ENCODE measurements at regions not wholly inside any gene's neighbourhood (a gene's known extent, or its start where the extent isn't known, plus 50 kb on each side); places are given as distances from the start of the nearest gene placed in this dataset.

DNA sequence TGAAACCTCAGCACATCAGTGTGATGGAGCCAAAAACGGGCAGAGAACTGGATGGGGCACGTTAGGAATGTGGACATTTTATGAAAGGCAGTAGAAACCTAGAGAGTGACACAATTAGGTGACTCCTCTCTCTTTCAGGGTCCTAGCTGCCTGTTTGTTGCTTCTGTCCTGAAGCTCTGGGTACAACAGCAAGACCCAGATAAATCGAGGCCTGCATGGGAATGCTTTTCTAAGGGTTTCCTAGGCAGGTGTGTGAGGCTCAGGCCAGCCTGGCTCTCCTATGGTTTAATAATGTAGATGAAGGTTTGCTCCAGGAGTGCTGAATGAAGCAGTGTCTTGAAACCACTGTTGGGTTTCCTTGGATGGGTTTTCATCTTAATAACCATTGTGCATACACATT is 517.1 kb upstream of the RAB6C start:
- H3K36me3 Mint-ChIP-seq: no peaks in the 10 kb centered on the region
- H3K4me1 Mint-ChIP-seq: no peaks in the 10 kb centered on the region
- peaks cover 2% of the 10 kb centered on the region for H3K9me3 Mint-ChIP-seq (ENCODE audit: low read depth)
- CTCF ChIA-PET: no interaction called here
- no peak for ATAC-seq
- no peak for DNase-seq
- no peaks in the 10 kb centered on the region for H3K27me3 Mint-ChIP-seq
- H3K4me3 Mint-ChIP-seq: no peak overlapping the region
- H3K27ac Mint-ChIP-seq: no peak overlapping the region

DNA sequence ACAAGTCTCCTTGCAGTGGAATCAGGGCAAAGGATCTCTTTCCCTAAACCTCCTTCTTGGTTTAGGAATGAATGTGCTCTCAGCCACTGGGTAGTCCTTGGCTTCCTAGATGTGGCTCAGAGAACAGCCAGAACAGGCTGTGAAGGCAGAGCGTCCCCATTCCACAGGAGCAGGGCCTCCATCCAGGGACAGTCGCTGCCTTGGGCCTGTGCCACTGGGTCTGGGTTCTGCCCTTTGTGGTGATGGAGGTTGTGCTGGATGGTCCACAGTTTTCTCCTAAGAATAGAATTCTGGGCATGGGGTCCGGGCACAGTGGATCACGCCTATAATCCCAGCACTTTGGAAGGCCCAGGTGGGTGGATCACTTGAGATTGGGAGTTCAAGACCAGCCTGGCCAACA is 516.5 kb upstream of the RAB6C start:
- H3K27me3 Mint-ChIP-seq: no peaks in the 10 kb centered on the region
- CTCF ChIA-PET: no interaction called here
- no peaks in the 10 kb centered on the region for H3K36me3 Mint-ChIP-seq
- DNase-seq (no peak), ATAC-seq (no peak)
- H3K4me3 Mint-ChIP-seq: no peak overlapping the region
- H3K27ac Mint-ChIP-seq: no peak overlapping the region
- no peaks in the 10 kb centered on the region for H3K4me1 Mint-ChIP-seq
- peaks cover 2% of the 10 kb centered on the region for H3K9me3 Mint-ChIP-seq (ENCODE audit: low read depth)

DNA sequence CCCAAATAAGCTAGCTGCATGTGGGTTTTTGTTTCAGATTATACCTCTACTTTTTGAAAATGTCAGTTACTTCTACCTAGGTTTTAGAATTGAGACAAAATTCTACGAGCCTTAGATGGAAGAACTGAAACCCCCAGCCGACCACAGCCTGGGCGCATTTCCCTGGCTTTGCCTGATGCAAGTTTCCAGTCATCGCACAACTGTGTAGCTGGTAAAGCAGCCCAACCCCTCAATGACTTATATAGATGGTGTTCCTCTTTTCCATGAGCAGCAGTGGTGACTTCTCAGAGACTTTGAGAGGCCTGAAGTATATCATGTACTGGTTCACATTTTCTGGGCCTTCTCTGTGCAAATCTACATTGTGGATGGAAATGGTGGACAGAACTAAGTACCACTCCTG is 515.4 kb upstream of the RAB6C start:
- H3K4me3 Mint-ChIP-seq: no peak overlapping the region
- peaks cover 2% of the 10 kb centered on the region for H3K9me3 Mint-ChIP-seq (ENCODE audit: low read depth)
- ATAC-seq (no peak), DNase-seq (no peak)
- CTCF ChIA-PET: no interaction called here
- no peaks in the 10 kb centered on the region for H3K36me3 Mint-ChIP-seq
- H3K27ac Mint-ChIP-seq: no peak overlapping the region
- H3K4me1 Mint-ChIP-seq: no peaks in the 10 kb centered on the region
- H3K27me3 Mint-ChIP-seq: no peaks in the 10 kb centered on the region

DNA sequence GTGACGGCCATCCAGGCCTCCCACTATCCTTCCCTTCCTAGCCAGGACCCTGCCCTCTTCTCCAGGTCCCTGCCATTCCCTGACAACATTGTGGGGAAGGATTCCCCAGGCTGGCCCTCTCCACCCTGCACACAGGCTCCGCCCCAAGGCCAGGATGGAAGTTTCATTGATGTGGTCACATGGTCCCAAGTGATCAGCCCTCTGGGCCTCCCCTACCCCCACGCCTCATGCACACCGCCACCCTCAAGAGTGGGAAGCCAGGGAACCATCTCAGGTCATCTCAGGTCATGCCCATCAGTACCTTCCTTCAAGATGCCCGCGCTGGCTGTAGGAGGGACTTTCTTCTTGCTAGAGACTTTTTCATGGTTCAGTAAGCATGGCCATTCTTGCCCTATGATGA is 514.8 kb upstream of the RAB6C start:
- H3K9me3 Mint-ChIP-seq (ENCODE audit: low read depth): peaks cover 2% of the 10 kb centered on the region
- H3K36me3 Mint-ChIP-seq: no peaks in the 10 kb centered on the region
- H3K4me1 Mint-ChIP-seq: no peaks in the 10 kb centered on the region
- ATAC-seq (no peak), DNase-seq (no peak)
- H3K27me3 Mint-ChIP-seq: no peaks in the 10 kb centered on the region
- CTCF ChIA-PET: no interaction called here
- H3K4me3 Mint-ChIP-seq: no peak overlapping the region
- no peak overlapping the region for H3K27ac Mint-ChIP-seq

DNA sequence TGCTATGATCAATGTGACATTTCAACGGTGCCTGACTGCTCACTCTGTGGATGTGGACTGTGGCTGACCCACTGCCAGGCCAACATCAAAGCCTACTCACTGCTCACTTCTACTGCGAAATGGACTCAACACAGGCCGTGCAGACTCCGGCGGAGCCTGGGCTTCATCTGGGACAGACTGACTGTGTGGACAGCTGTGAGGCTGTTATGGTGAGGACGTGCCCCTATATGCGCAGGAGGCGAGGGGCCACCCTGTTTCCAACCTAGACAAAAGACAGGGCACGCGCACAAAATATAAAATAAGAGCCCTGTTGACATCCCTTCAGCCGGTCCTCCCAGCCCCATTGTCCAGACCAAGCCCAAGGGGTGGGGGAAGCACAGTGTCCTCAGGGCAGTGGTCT is 514.4 kb upstream of the RAB6C start:
- CTCF ChIA-PET: no interaction called here
- ATAC-seq (no peak), DNase-seq (no peak)
- Mint-ChIP-seq H3K36me3 (no peaks in the 10 kb centered on the region), H3K27ac (no peak overlapping the region), H3K4me3 (no peak overlapping the region), H3K27me3 (no peaks in the 10 kb centered on the region), H3K9me3 (ENCODE audit: low read depth) (peaks cover 2% of the 10 kb centered on the region), H3K4me1 (no peaks in the 10 kb centered on the region)

DNA sequence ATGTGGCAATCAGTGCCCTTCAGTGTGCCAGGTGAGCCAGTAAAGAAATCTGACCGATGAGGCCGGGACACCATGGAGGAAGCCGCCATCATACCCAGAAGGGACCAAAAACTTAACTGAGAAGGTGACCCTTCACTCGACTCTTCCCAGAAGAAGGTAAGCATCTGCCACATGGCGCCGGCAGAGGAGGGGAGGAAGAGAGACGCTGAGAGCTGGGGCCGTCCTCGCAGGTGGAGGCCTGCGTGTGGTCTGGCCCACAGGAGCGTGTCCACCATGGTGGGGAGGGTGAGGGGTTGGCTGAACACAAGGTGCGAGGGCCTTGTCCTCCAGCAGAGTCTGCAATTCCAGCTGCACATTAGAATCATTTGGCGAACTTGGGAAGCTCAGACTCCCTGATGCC is 513.1 kb upstream of the RAB6C start:
- Mint-ChIP-seq H3K27me3 (no peaks in the 10 kb centered on the region), H3K27ac (no peak overlapping the region), H3K9me3 (ENCODE audit: low read depth) (peaks cover 2% of the 10 kb centered on the region), H3K4me3 (no peak overlapping the region), H3K36me3 (no peaks in the 10 kb centered on the region), H3K4me1 (no peaks in the 10 kb centered on the region)
- CTCF ChIA-PET: no interaction called here
- DNase-seq: no peak
- no peak for ATAC-seq

DNA sequence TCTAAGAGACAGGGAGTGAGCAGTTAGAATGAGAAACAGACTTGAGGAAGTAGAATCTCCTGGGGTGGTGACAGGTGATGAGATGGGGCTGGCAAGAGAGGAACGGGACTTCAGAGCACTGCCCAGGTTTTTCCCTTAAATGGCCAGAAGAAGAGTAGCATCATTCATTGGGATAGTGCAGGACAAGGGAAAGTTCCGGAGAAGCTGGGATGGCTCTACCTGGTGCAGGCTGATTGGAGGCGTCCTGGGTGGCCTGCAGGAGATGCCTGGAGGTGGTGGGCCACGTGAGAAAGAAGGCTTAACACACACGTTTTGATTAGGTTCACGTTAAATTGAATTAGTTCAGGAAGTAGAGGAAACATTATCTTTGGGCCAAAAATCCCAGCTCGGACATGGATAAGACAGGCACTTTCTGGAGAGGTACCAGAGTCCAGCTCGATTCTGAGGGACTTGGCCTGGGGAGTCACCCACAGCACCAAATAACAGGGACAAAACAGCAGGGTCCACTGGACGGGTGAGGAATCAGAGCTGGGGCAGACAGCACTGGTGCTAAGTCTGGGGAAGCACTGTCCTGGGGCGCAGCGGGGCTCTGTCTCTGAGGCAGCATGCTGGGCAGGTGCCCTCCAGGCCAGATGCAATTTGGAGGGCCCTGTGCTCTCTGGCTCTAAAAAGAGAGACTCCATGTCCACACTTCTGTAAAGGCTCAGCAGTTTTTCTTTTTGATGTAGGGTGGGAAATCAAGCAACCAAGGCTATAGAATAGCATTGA is 512.3 kb upstream of the RAB6C start:
- H3K9me3 Mint-ChIP-seq (ENCODE audit: low read depth): peaks cover 2% of the 10 kb centered on the region
- H3K36me3 Mint-ChIP-seq: no peaks in the 10 kb centered on the region
- CTCF ChIA-PET: no interaction called here
- no peak overlapping the region for H3K27ac Mint-ChIP-seq
- no peak for ATAC-seq
- no peaks in the 10 kb centered on the region for H3K4me1 Mint-ChIP-seq
- H3K4me3 Mint-ChIP-seq: no peak overlapping the region
- H3K27me3 Mint-ChIP-seq: no peaks in the 10 kb centered on the region
- no peak for DNase-seq

DNA sequence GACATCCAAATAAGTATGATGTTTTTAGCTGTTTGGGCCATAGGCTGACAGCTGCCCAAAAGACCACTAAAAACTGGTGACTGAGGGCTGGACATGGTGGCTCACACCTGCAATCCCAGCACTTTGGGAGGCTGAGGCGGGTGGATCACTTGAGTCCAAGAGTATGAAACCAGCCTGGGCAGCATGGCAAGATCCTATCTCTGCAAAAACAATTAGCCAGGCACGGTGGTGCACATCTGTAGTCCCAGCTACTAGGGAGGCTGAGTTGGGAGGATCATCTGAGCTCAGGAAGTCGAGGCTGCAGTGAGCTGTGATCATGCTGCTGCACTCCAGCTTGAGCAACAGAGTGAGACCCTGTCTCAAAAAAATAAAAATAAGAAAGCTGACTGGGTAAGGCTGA is 511.5 kb upstream of the RAB6C start:
- CTCF ChIA-PET: no interaction called here
- no peaks in the 10 kb centered on the region for H3K27me3 Mint-ChIP-seq
- peaks cover 2% of the 10 kb centered on the region for H3K9me3 Mint-ChIP-seq (ENCODE audit: low read depth)
- no peaks in the 10 kb centered on the region for H3K4me1 Mint-ChIP-seq
- ATAC-seq (no peak), DNase-seq (no peak)
- no peaks in the 10 kb centered on the region for H3K36me3 Mint-ChIP-seq
- no peak overlapping the region for H3K27ac Mint-ChIP-seq
- no peak overlapping the region for H3K4me3 Mint-ChIP-seq

DNA sequence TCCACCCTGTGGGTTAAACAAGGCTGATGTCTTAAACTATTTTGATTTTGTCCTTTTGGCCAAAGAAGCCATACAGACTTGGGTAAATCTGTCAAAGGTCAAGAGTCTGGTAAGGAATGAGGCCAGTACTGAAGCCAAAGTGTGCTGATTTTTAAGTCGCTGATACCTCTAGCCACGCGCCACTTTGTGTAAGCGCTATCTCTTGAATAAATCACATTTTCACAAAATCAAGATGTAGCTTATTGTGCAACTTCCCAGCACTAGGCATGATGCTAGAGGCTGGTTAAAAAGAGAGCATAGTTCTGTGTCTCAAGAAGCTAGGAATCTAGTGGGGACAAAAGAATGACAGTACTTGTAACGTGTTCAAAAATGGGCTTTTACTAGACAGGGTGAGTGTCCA is 510.6 kb upstream of the RAB6C start:
- Mint-ChIP-seq H3K4me1 (no peaks in the 10 kb centered on the region), H3K27ac (no peak overlapping the region), H3K36me3 (no peaks in the 10 kb centered on the region), H3K4me3 (no peak overlapping the region), H3K27me3 (no peaks in the 10 kb centered on the region), H3K9me3 (ENCODE audit: low read depth) (peaks cover 2% of the 10 kb centered on the region)
- ATAC-seq (no peak), DNase-seq (no peak)
- CTCF ChIA-PET: no interaction called here

DNA sequence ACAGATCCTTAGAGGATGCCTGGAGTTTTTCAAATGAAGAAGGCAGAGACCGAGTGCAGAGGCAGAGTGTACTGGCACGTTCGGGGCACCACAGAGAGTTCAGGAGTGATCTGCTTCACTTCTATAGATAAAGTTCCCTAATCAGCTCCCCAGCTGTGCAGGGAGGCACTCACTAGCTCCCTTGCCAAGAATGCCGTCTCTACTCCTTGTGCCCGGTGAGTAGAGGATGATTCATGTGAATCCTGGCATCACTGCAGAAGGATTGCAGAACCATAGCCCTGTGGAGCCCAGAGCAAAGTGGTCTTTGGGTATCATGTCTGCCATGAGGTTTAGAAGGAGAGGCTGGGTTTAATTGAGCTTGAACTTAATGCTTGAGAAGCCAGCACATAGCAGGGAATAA is 510.1 kb upstream of the RAB6C start:
- H3K27ac Mint-ChIP-seq: no peak overlapping the region
- no peaks in the 10 kb centered on the region for H3K27me3 Mint-ChIP-seq
- H3K36me3 Mint-ChIP-seq: no peaks in the 10 kb centered on the region
- H3K9me3 Mint-ChIP-seq (ENCODE audit: low read depth): peaks cover 2% of the 10 kb centered on the region
- DNase-seq (no peak), ATAC-seq (no peak)
- no peak overlapping the region for H3K4me3 Mint-ChIP-seq
- CTCF ChIA-PET: no interaction called here
- H3K4me1 Mint-ChIP-seq: no peaks in the 10 kb centered on the region

DNA sequence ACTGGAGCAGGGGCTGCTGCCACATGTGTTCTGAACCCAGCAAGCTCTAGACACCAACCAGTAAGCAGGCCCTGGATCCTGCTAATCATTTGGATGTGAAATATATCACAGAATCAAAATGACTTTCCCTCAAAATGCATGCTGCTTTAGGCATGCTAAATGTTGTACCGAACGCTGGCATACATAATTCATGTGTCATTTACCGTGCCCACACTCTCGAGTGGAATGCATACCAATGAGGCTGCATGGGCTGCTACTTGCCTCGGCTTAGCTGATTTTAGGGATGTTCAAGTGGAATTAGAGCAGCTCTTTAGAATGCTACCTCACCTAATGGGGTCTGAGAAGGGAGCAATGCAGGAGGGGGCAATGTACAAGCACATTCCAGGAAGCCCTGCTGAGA is 509.6 kb upstream of the RAB6C start:
- Mint-ChIP-seq H3K27me3 (no peaks in the 10 kb centered on the region), H3K36me3 (no peaks in the 10 kb centered on the region)

DNA sequence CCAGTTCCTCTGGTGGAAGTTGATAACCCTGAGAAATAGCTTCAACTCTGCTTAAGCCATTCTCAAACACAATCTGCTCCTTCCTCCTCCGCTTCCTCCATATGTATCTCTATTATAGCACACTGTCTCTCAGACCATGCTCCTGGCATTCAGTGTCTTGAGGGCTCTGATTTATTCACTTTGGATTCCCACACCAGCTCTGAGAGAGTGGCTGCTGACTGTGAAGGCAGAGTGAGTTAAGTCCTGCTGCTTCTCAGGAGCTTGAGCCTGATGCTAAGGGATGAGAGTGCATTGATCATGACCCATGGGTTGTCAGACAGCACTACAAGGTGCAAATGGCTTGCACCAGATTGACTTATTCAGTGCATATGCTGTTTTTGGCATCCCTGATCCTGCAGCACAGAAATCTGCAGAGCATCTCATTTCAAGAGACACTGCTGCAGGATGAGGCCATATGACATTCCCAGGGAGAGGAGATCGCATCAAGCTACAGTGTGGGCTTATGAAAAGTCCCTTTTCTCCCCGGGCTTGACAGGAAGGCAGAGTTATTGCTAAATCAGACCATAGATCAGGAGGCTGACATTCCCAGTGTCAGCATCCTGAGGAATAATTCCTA is 500.5 kb upstream of the RAB6C start:
- no peak for ATAC-seq
- no peaks in the 10 kb centered on the region for H3K36me3 Mint-ChIP-seq

More for the DNA sequence above, 509.6 kb upstream of the RAB6C start:
- Mint-ChIP-seq H3K4me1 (no peaks in the 10 kb centered on the region), H3K27ac (no peak overlapping the region), H3K9me3 (ENCODE audit: low read depth) (peaks cover 2% of the 10 kb centered on the region), H3K4me3 (no peak overlapping the region)
- ATAC-seq (no peak), DNase-seq (no peak)
- CTCF ChIA-PET: no interaction called here

DNA sequence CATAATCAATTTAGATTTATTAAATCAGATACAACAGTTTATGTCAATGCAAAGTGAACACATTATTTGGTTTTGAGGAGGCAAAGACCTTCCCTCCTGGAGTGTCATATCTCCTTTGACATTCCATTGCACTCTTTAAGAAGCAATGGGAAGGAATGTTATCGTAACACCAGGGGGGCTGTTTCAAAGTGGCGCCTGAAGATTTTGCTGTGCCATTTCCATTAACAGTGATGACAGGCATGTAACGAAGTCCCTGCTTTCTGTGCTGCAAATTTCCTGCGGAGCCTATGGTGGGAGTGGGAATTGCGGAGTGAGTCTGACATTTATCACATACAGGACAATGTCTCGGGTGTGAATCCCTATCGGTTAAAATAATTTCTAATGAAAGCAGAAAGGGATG is 499.6 kb upstream of the RAB6C start:
- Mint-ChIP-seq H3K4me1 (no peaks in the 10 kb centered on the region), H3K36me3 (no peaks in the 10 kb centered on the region), H3K27me3 (no peaks in the 10 kb centered on the region), H3K4me3 (no peak overlapping the region), H3K27ac (no peak overlapping the region), H3K9me3 (ENCODE audit: low read depth) (no peaks in the 10 kb centered on the region)
- CTCF ChIA-PET: no interaction called here
- ATAC-seq: no peak
- no peak for DNase-seq

More for the DNA sequence above, 500.5 kb upstream of the RAB6C start:
- no peaks in the 10 kb centered on the region for H3K4me1 Mint-ChIP-seq
- H3K4me3 Mint-ChIP-seq: no peak overlapping the region
- H3K27ac Mint-ChIP-seq: no peak overlapping the region
- H3K27me3 Mint-ChIP-seq: no peaks in the 10 kb centered on the region
- DNase-seq: no peak
- H3K9me3 Mint-ChIP-seq (ENCODE audit: low read depth): no peaks in the 10 kb centered on the region
- CTCF ChIA-PET: no interaction called here

DNA sequence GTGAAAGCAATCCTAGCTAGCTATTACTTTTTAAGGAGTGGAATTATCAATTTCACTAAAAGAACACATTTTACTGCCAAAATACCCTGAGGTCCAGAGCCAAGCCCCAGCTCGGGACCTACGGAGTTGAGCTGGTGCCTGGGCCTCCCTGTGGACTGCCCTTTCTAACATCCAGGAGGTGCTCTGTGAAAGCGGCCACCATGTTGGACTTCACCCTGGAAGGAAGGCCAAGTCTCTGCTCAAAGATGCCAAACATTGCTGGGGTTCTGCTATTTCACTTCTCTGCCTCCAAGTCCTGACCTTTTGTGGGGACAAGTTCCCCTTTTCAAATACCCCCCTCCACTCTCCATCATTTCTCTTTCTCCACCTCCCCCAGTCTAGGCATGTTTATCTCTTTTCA is 498.7 kb upstream of the RAB6C start:
- Mint-ChIP-seq H3K27ac (no peak overlapping the region), H3K27me3 (no peaks in the 10 kb centered on the region), H3K36me3 (no peaks in the 10 kb centered on the region), H3K4me1 (no peaks in the 10 kb centered on the region), H3K4me3 (no peak overlapping the region), H3K9me3 (ENCODE audit: low read depth) (no peaks in the 10 kb centered on the region)
- CTCF ChIA-PET: no interaction called here
- ATAC-seq: no peak
- DNase-seq: no peak

Measured in activated CD8-positive, alpha-beta memory T cell treated with anti-CD3 and anti-CD28 coated beads, Interleukin-2, amount 10 ng/mL, durations not matched to agents 7 days and 5 days (primary cell).